ENCODE measurements at regions not wholly inside any gene's neighbourhood (a gene's known extent, or its start where the extent isn't known, plus 50 kb on each side); places are given as distances from the start of the nearest gene placed in this dataset.

DNA sequence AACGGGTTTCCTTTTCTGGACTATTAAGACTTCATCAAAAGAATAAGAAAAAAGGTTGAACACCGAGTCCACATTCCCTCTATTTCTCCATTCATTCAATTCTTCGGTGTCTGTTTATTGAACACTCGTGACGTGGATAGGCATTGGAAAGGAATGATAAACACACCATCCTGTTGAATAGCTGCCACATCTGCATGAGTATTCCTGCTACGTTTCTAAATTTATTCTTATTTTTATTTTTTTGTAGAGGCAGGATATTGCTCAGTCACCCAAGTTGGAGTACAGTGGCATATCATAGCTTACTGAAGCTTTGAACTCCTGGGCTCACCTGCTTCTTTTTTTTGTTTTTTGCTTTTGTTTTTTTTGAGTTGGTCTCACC, 80.8 kb upstream of the CIBAR2 start:
- no peaks in the 10 kb centered on the region for H4K20me1 ChIP-seq (ENCODE audit: insufficient read depth)
- H3K79me2 ChIP-seq (replicated peaks; ENCODE audit: insufficient read depth, low read length) = no peaks in the 10 kb centered on the region

DNA sequence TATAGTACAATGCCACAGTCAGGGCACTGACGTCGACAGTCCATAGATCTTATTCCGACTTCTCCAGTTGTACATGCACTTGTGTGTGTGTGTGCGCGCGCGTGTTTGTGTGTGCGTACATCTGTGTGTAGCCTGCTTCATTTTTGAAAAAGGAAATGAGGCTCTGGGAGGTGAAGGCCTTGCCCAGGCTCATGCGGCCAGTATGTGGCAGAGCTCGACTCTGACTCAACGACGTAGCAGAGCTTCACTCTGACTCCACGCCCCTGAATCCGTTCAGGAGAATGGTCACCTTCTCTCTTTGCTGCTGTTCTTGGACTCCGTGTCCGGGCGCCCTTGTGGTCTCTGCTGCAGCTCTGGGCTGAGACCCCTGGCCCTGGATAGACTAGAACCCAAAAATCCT, 81.6 kb upstream of the CIBAR2 start:
- H3K9me3 ChIP-seq (ENCODE audit: low read length) = peaks cover 3% of the 10 kb centered on the region
- H3K27me3 ChIP-seq (ENCODE audit: insufficient read depth, low read depth, low read length) = no peaks in the 10 kb centered on the region
- H3F3A ChIP-seq (ENCODE audit: insufficient read depth, low read length, poor library complexity, severe bottlenecking) = no peaks in the 10 kb centered on the region
- no peak overlapping the region for H3K4me2 ChIP-seq (ENCODE audit: low read length)
- no peak overlapping the region for H3K9ac ChIP-seq (ENCODE audit: low read length)
- no peak overlapping the region for H3K27ac ChIP-seq (ENCODE audit: low read length)
- H4K20me1 ChIP-seq (ENCODE audit: insufficient read depth) = no peaks in the 10 kb centered on the region
- no peak for TF ChIP-seq SMC3 (conservative IDR thresholded peaks at IDR 0.05; ENCODE audit: poor library complexity)
- no peaks in the 10 kb centered on the region for H3K79me2 ChIP-seq (replicated peaks; ENCODE audit: insufficient read depth, low read length)
- H3K36me3 ChIP-seq (ENCODE audit: insufficient read depth, low read length) = no peaks in the 10 kb centered on the region
- H3K4me3 ChIP-seq (ENCODE audit: low read length) = no peak overlapping the region
- H3K9me2 ChIP-seq (ENCODE audit: insufficient read depth, low read length) = no peaks in the 10 kb centered on the region
- H2AFZ ChIP-seq (ENCODE audit: low read depth, low read length) = no peak overlapping the region

More for the DNA sequence above, 80.8 kb upstream of the CIBAR2 start:
- Histone ChIP-seq H3K27me3 (ENCODE audit: insufficient read depth, low read depth, low read length) (no peaks in the 10 kb centered on the region), H3K4me3 (ENCODE audit: low read length) (no peak overlapping the region), H2AFZ (ENCODE audit: low read depth, low read length) (no peak overlapping the region), H3K9me3 (ENCODE audit: low read length) (peaks cover 3% of the 10 kb centered on the region), H3K36me3 (ENCODE audit: insufficient read depth, low read length) (no peaks in the 10 kb centered on the region), H3K9ac (ENCODE audit: low read length) (no peak overlapping the region), H3F3A (ENCODE audit: insufficient read depth, low read length, poor library complexity, severe bottlenecking) (no peaks in the 10 kb centered on the region), H3K4me2 (ENCODE audit: low read length) (no peak overlapping the region), H3K27ac (ENCODE audit: low read length) (no peak overlapping the region), H3K9me2 (ENCODE audit: insufficient read depth, low read length) (no peaks in the 10 kb centered on the region)
- TF ChIP-seq, protein P1, sequence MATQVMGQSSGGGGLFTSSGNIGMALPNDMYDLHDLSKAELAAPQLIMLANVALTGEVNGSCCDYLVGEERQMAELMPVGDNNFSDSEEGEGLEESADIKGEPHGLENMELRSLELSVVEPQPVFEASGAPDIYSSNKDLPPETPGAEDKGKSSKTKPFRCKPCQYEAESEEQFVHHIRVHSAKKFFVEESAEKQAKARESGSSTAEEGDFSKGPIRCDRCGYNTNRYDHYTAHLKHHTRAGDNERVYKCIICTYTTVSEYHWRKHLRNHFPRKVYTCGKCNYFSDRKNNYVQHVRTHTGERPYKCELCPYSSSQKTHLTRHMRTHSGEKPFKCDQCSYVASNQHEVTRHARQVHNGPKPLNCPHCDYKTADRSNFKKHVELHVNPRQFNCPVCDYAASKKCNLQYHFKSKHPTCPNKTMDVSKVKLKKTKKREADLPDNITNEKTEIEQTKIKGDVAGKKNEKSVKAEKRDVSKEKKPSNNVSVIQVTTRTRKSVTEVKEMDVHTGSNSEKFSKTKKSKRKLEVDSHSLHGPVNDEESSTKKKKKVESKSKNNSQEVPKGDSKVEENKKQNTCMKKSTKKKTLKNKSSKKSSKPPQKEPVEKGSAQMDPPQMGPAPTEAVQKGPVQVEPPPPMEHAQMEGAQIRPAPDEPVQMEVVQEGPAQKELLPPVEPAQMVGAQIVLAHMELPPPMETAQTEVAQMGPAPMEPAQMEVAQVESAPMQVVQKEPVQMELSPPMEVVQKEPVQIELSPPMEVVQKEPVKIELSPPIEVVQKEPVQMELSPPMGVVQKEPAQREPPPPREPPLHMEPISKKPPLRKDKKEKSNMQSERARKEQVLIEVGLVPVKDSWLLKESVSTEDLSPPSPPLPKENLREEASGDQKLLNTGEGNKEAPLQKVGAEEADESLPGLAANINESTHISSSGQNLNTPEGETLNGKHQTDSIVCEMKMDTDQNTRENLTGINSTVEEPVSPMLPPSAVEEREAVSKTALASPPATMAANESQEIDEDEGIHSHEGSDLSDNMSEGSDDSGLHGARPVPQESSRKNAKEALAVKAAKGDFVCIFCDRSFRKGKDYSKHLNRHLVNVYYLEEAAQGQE (IDR thresholded peaks at IDR 0.05; ENCODE audit: borderline replicate concordance) = no peak
- TF ChIP-seq RAD21 (conservative IDR thresholded peaks at IDR 0.05) (no peak), SMC3 (conservative IDR thresholded peaks at IDR 0.05; ENCODE audit: poor library complexity) (no peak), EZH2 (IDR thresholded peaks at IDR 0.05; ENCODE audit: borderline replicate concordance, insufficient read depth, low read length, poor library complexity, severe bottlenecking) (no peak), EP300 (conservative IDR thresholded peaks at IDR 0.05; ENCODE audit: poor library complexity, severe bottlenecking) (no peak), POLR2AphosphoS5 (IDR thresholded peaks at IDR 0.05) (no peak), TAF1 (IDR thresholded peaks at IDR 0.05; ENCODE audit: low read depth) (no peak), MXI1 (conservative IDR thresholded peaks at IDR 0.05; ENCODE audit: poor library complexity, severe bottlenecking) (no peak)
- TF ChIP-seq, protein P2, sequence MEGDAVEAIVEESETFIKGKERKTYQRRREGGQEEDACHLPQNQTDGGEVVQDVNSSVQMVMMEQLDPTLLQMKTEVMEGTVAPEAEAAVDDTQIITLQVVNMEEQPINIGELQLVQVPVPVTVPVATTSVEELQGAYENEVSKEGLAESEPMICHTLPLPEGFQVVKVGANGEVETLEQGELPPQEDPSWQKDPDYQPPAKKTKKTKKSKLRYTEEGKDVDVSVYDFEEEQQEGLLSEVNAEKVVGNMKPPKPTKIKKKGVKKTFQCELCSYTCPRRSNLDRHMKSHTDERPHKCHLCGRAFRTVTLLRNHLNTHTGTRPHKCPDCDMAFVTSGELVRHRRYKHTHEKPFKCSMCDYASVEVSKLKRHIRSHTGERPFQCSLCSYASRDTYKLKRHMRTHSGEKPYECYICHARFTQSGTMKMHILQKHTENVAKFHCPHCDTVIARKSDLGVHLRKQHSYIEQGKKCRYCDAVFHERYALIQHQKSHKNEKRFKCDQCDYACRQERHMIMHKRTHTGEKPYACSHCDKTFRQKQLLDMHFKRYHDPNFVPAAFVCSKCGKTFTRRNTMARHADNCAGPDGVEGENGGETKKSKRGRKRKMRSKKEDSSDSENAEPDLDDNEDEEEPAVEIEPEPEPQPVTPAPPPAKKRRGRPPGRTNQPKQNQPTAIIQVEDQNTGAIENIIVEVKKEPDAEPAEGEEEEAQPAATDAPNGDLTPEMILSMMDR (IDR thresholded peaks at IDR 0.05; ENCODE audit: poor library complexity, severe bottlenecking) = no peak
